ENCODE measurements at regions not wholly inside any gene's neighbourhood (a gene's known extent, or its start where the extent isn't known, plus 50 kb on each side); places are given as distances from the start of the nearest gene placed in this dataset.

DNA sequence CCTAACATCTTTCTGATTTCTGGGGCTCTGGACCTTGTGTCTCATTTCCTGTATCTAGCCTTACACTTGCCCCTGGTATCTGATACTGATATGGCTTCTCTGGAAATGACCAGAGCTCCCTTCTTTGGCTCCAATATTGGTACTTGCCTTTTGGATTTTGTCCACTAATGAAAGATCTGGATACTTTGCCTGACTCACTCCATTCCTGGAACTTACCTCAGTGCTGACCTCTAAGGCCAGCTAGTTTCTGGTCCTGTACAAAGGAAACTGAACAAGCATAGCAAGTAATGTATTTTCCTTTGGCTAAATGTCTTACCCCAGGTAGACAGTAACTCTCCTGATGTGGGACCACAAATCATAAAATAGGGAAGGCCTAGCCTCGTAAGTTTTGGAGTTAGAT lies 93.8 kb upstream of the SLC4A7 start:
- WGBS (ENCODE audit: extremely low coverage, insufficient read length, low lambda C conversion rate), result no CpG with 5 or more reads among the region's 1 CpG
- Histone ChIP-seq H4K91ac (ENCODE audit: insufficient read length, low read depth, low read length) (no peak overlapping the region), H4K8ac (replicated peaks; ENCODE audit: insufficient read length, low read depth, low read length) (no peak overlapping the region), H3K14ac (ENCODE audit: insufficient read depth, low read length) (no peak overlapping the region), H3K9ac (ENCODE audit: extremely low read depth, insufficient read length, low read length) (no peak overlapping the region), H2BK20ac (ENCODE audit: low read depth, low read length, poor library complexity, severe bottlenecking) (no peak overlapping the region), H3K4ac (ENCODE audit: low read depth, low read length) (no peak overlapping the region), H3K27ac (ENCODE audit: insufficient read length, low read depth, low read length) (no peak overlapping the region), H4K5ac (ENCODE audit: insufficient read length, low read depth, low read length) (no peak overlapping the region), H3K23me2 (ENCODE audit: insufficient read length, low read depth, low read length, poor library complexity, severe bottlenecking) (no peaks in the 10 kb centered on the region), H3T11ph (ENCODE audit: low read length) (no peak overlapping the region), H2BK5ac (ENCODE audit: insufficient read length, low read length) (no peak overlapping the region), H3K79me2 (ENCODE audit: insufficient read depth, low read length) (no peaks in the 10 kb centered on the region), H2BK12ac (ENCODE audit: insufficient read length, low read depth, low read length) (no peak overlapping the region), H3K27me3 (ENCODE audit: insufficient read depth, low read length) (no peaks in the 10 kb centered on the region), H2BK15ac (ENCODE audit: low read depth, low read length) (no peak overlapping the region), H3K9me3 (ENCODE audit: control insufficient read depth, low read depth, low read length) (no peaks in the 10 kb centered on the region), H3K4me2 (ENCODE audit: insufficient read depth, insufficient read length, low read length) (no peak overlapping the region), H2AK5ac (ENCODE audit: insufficient read length, low read length) (no peak overlapping the region), H3K79me1 (ENCODE audit: insufficient read depth, low read depth, low read length, poor library complexity, severe bottlenecking) (no peaks in the 10 kb centered on the region), H3K4me1 (ENCODE audit: insufficient read depth, low read length) (no peaks in the 10 kb centered on the region), H3K56ac (ENCODE audit: insufficient read length, low read depth, low read length) (no peak overlapping the region), H2AFZ (ENCODE audit: low read length) (no peak overlapping the region), H3K23ac (ENCODE audit: insufficient read length, low read depth, low read length) (no peak overlapping the region), H4K20me1 (ENCODE audit: control insufficient read depth, insufficient read depth, insufficient read length) (no peaks in the 10 kb centered on the region), H2BK120ac (ENCODE audit: low read depth, low read length, poor library complexity, severe bottlenecking) (no peak overlapping the region), H3K18ac (ENCODE audit: insufficient read length, low read depth, low read length) (no peak overlapping the region)
- peaks cover 4 to 10% (median 4%) of the 10 kb centered on the region in 3 experiments for H3K36me3 Mint-ChIP-seq (ENCODE audit: insufficient read depth in 1 of 3, low read depth in 3 of 3)
- no peak for TF ChIP-seq CTCF (conservative IDR thresholded peaks at IDR 0.05)
- H3K4me3 Mint-ChIP-seq, result no peak overlapping the region
- DNase-seq, result no peak
- no peaks in the 10 kb centered on the region for H3K27me3 Mint-ChIP-seq (ENCODE audit: low read depth)
- H3K4me1 Mint-ChIP-seq, result no peaks in the 10 kb centered on the region
- no peak overlapping the region for H3K27ac Mint-ChIP-seq
- H3K9me3 Mint-ChIP-seq, result peaks cover 4 to 7% of the 10 kb centered on the region in 2 experiments; a peak in 4 of 5 replicates
